A673 (cell line): ENCODE measurements at regions not wholly inside any gene's neighbourhood (a gene's known extent, or its start where the extent isn't known, plus 50 kb on each side); places are given as distances from the start of the nearest gene placed in this dataset.
A peak's percentile ranks its signal among the peaks of the same experiment; 100 is the strongest.

Source experiments
- BruUV-seq: library from RNA; stranded (reverse); fragments of 400-500 nt; replicated peaks from 2 replicates; lab custom pipeline; 2021; lab: Mats Ljungman, UMichigan
- CTCF ChIA-PET: fragments of 300-600 bp; sonication (Branson Sonifier 250); formaldehyde crosslinking; loops from one replicate; lab custom pipeline; 2022; ENCODE audit warnings: antibody characterized with exemption; lab: Charles Lee
- POLR2A ChIA-PET: fragments of 300-600 bp; sonication (Branson Sonifier 250); formaldehyde crosslinking; loops from one replicate; lab custom pipeline; 2022; ENCODE audit warnings: antibody characterized with exemption; ENCODE audit not compliant: low non-redundant PET; lab: Charles Lee
- DNase-seq: peaks from one replicate; pipeline ENCODE4 v3.0.0-alpha.2; 2015; ENCODE audit warnings: low spot score
- H3K27ac ChIP-seq: fragments of 200-600 bp; sonication (generic); 2 replicates; pipeline ENCODE4 v1.5.1; 2016; ENCODE audit warnings: mixed run types, low read depth, mild to moderate bottlenecking, mixed read lengths, antibody characterized with exemption, low read length; ENCODE audit not compliant: poor library complexity, severe bottlenecking
- H3K27me3 ChIP-seq: fragments of 200-600 bp; sonication (generic); replicated peaks from 2 replicates; pipeline ENCODE4 v1.6.1; 2017; ENCODE audit warnings: mixed run types, low read depth, mild to moderate bottlenecking, mixed read lengths, antibody characterized with exemption, low read length; ENCODE audit not compliant: insufficient read depth, poor library complexity
- H3K36me3 ChIP-seq: fragments of 200-600 bp; sonication (generic); 2 replicates; pipeline ENCODE4 v1.6.1; 2016; ENCODE audit warnings: mixed run types, mild to moderate bottlenecking, mixed read lengths, antibody characterized with exemption, low read length; ENCODE audit not compliant: insufficient read depth, poor library complexity, severe bottlenecking
- H3K4me1 ChIP-seq: fragments of 200-600 bp; sonication (generic); 2 replicates; pipeline ENCODE4 v1.6.1; 2017; ENCODE audit warnings: mixed run types, mild to moderate bottlenecking, mixed read lengths, antibody characterized with exemption, low read length; ENCODE audit not compliant: insufficient read depth, poor library complexity, severe bottlenecking
- H3K4me3 ChIP-seq: fragments of 200-600 bp; sonication (generic); 2 replicates; pipeline ENCODE4 v1.5.1; 2016; ENCODE audit warnings: low read depth, mixed run types, mild to moderate bottlenecking, mixed read lengths, low read length; ENCODE audit not compliant: poor library complexity, severe bottlenecking
- H3K9me3 ChIP-seq: fragments of 200-600 bp; sonication (generic); 2 replicates; pipeline ENCODE4 v1.6.1; 2016; ENCODE audit warnings: mixed run types, low read depth, mild to moderate bottlenecking, mixed read lengths, antibody characterized with exemption, low read length; ENCODE audit not compliant: poor library complexity, severe bottlenecking
- EZH2 ChIP-seq: fragments of 200-600 bp; sonication (generic); IDR thresholded peaks from 2 replicates; pipeline ENCODE4 v1.6.1; 2017; ENCODE audit warnings: borderline replicate concordance, low read depth, mild to moderate bottlenecking, mixed read lengths, antibody characterized with exemption, low read length; ENCODE audit not compliant: poor library complexity, severe bottlenecking
- intact Hi-C: fragments of 100-400 bp; cut with micrococcal nuclease; formaldehyde crosslinking; loops from one replicate; pipeline ENCODE4 v1.10.0; 2022; ENCODE audit not compliant: unreplicated experiment
- TF ChIP-seq, protein P1 (sequence below): fragments of 300-800, 200-600 bp; sonication (generic); conservative IDR thresholded peaks from 2 replicates; pipeline ENCODE4 v1.5.1; 2017; ENCODE audit warnings: low read depth, mild to moderate bottlenecking, antibody characterized with exemption, low read length, moderate library complexity, mixed read lengths

DNA sequence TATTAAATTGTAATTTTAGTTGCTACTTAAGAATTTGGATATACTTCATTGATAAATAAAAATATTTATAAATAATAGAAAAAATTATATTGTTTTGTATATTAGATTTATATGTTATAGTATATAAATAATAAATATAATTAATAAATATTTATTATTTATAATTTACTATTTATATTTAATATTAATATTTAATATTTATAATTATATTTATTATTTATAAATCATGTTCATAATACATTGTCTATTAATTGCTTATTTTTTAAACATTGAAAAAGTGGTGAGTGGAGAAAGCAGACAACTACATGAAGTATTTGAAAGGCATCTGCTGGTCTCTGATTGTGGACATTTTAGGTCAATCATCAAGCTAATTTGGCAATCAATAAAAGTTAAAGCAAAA, 464.5 kb downstream of the MMUT start:
- CTCF ChIA-PET, result no interaction called here
- H3K27ac ChIP-seq, result no peak overlapping the region
- DNase-seq, result no peak
- H3K4me1 ChIP-seq, result peaks cover 10% of the 10 kb centered on the region
- no TSS peak for BruUV-seq
- TF ChIP-seq EZH2, result no peak
- TF ChIP-seq, protein P1, sequence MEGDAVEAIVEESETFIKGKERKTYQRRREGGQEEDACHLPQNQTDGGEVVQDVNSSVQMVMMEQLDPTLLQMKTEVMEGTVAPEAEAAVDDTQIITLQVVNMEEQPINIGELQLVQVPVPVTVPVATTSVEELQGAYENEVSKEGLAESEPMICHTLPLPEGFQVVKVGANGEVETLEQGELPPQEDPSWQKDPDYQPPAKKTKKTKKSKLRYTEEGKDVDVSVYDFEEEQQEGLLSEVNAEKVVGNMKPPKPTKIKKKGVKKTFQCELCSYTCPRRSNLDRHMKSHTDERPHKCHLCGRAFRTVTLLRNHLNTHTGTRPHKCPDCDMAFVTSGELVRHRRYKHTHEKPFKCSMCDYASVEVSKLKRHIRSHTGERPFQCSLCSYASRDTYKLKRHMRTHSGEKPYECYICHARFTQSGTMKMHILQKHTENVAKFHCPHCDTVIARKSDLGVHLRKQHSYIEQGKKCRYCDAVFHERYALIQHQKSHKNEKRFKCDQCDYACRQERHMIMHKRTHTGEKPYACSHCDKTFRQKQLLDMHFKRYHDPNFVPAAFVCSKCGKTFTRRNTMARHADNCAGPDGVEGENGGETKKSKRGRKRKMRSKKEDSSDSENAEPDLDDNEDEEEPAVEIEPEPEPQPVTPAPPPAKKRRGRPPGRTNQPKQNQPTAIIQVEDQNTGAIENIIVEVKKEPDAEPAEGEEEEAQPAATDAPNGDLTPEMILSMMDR, result no peak
- H3K9me3 ChIP-seq, result no peaks in the 10 kb centered on the region
- no peak overlapping the region for H3K4me3 ChIP-seq
- POLR2A ChIA-PET, result no interaction called here
- H3K27me3 ChIP-seq, result no peaks in the 10 kb centered on the region
- intact Hi-C loops, result no loop called here
- H3K36me3 ChIP-seq, result no peaks in the 10 kb centered on the region

- Histone ChIP-seq H3K27ac (no peak overlapping the region), H3K4me3 (no peak overlapping the region), H3K27me3 (no peaks in the 10 kb centered on the region), H3K4me1 (no peaks in the 10 kb centered on the region), H3K36me3 (no peaks in the 10 kb centered on the region), H3K9me3 (no peaks in the 10 kb centered on the region)
- no TSS peak for BruUV-seq
- POLR2A ChIA-PET, result no interaction called here
- intact Hi-C loops, result no loop called here
- no peak for DNase-seq
- CTCF ChIA-PET, result no interaction called here
- TF ChIP-seq, protein P1, result no peak
- TF ChIP-seq EZH2, result no peak
These were observed 466.5 kb downstream of the MMUT start for GRCh38 chr6:48996461-48997119.

GRCh38 chr6:48994811-48995210, 468.2 kb downstream of the MMUT start:
- TF ChIP-seq, protein P1, result 0 out of 2 replicates have a peak, but pooled peaks have one; percentile 11
- TF ChIP-seq EZH2, result no peak
- no TSS peak for BruUV-seq
- Histone ChIP-seq H3K27me3 (no peaks in the 10 kb centered on the region), H3K27ac (no peak overlapping the region), H3K36me3 (no peaks in the 10 kb centered on the region), H3K4me3 (no peak overlapping the region), H3K4me1 (no peaks in the 10 kb centered on the region), H3K9me3 (no peaks in the 10 kb centered on the region)
- ChIA-PET POLR2A (no interaction called here), CTCF (no interaction called here)
- intact Hi-C loops, result no loop called here
- peak; percentile 7 for DNase-seq
